Lower leg skin (tissue), 4 donors: ENCODE measurements at regions not wholly inside any gene's neighbourhood (a gene's known extent, or its start where the extent isn't known, plus 50 kb on each side); places are given as distances from the start of the nearest gene placed in this dataset.
"Not testable (repeated sequence)": the region's sequence is repeated elsewhere in the genome, so short reads cannot be mapped to it uniquely, and the experiment has no call there.

Experiments
- DNase-seq, 2 donors: peaks; one replicate each; pipeline ENCODE4 v3.0.0-alpha.2; 2019; ENCODE audit warnings: low spot score in 2 of 2
- H3K4me3 ChIP-seq: fragments of 200-600 bp; sonication (generic); 2 replicates; pipeline ENCODE4 v1.5.1; 2017; ENCODE audit warnings: mild to moderate bottlenecking, low read depth; ENCODE audit not compliant: poor library complexity, severe bottlenecking
- POLR2A ChIP-seq, 2 donors: fragments of 450-650 bp; IDR thresholded peaks; one replicate each; pipeline ENCODE4 v1.6.1; 2016 to 2017; ENCODE audit warnings: antibody characterized with exemption in 2 of 2, mild to moderate bottlenecking in 1 of 2, moderate library complexity in 1 of 2
- WGBS, 2 donors: methylation state at CpG; one replicate each; pipeline ENCODE4 v1.1.5; 2018; 5-methylcytosine and 5-hydroxymethylcytosine counted together
- intact Hi-C: fragments of 100-400 bp; cut with DNase I; formaldehyde crosslinking; loops from one replicate; pipeline ENCODE4 v1.15.0; 2023; ENCODE audit warnings: low total_unique reads
- TF ChIP-seq, protein P1 (sequence below), 3 donors: fragments of 450-650 bp; IDR thresholded peaks; one replicate each; pipeline ENCODE4 v1.5.1; 2016; ENCODE audit warnings: antibody characterized with exemption in 3 of 3, mild to moderate bottlenecking in 3 of 3, moderate library complexity in 2 of 3

DNA sequence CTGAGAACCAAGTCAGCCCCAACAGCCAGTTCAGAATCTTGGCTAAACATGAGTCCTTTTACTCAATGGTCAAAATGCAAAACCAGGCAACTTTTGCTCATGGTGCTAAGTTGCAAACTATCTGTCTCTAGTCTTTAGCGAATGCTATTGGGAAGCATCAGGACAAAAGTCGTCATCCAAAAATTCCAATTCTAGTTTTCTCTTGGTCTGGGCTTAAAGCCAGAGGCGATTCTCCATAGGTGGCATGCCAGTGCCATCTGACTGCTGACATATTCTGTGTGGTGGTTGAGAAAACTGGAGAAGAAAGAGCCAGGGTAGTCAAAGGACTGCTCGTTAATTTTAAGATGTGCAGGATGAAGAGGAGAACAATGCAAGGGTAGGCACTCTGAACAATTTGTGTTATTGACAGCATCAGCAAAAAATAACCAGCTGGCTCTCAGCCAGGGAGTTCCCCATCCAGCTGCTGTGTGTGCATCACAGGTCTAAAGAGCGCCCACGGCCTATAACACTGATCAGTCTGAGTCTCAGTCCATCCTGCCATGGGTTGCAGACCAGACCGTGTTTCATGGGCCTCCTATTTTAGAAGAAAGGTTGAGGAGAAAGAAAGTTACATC, 313.6 kb downstream of the ALDH8A1 start:
- intact Hi-C loops = no loop called here
- TF ChIP-seq, protein P1, sequence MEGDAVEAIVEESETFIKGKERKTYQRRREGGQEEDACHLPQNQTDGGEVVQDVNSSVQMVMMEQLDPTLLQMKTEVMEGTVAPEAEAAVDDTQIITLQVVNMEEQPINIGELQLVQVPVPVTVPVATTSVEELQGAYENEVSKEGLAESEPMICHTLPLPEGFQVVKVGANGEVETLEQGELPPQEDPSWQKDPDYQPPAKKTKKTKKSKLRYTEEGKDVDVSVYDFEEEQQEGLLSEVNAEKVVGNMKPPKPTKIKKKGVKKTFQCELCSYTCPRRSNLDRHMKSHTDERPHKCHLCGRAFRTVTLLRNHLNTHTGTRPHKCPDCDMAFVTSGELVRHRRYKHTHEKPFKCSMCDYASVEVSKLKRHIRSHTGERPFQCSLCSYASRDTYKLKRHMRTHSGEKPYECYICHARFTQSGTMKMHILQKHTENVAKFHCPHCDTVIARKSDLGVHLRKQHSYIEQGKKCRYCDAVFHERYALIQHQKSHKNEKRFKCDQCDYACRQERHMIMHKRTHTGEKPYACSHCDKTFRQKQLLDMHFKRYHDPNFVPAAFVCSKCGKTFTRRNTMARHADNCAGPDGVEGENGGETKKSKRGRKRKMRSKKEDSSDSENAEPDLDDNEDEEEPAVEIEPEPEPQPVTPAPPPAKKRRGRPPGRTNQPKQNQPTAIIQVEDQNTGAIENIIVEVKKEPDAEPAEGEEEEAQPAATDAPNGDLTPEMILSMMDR (IDR thresholded peaks at IDR 0.05) = no peak
- no peak for TF ChIP-seq POLR2A (IDR thresholded peaks at IDR 0.05)
- WGBS, 2 donors = 73 to 78% methylated on average over 7 of the region's 7 CpGs
- no peak overlapping the region for H3K4me3 ChIP-seq
- DNase-seq = no peak

DNA sequence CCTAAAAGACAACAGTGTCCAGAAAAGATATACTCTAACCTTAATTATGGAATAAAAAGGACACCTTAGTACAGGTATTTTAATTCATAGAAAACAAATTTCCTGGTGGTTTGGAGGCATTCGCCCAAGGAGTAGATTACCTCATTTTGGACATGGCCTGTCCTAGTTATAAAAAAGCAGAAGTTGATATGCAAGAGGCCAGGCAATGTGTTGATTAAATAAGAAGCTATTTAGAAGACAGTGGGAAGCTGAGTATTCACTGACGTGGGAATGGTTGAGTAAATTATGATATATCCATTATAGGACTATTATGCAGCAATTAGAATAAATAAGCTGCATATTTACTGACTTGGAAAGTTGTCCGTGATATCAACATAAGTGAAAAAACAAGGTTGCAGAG, 314.9 kb downstream of the ALDH8A1 start:
- intact Hi-C loops = no loop called here
- DNase-seq = no peak
- TF ChIP-seq, protein P1 (IDR thresholded peaks at IDR 0.05) = no peak
- no peak for TF ChIP-seq POLR2A (IDR thresholded peaks at IDR 0.05)
- H3K4me3 ChIP-seq = no peak overlapping the region
- 90 to 92% methylated on average over 3 of the region's 3 CpGs for WGBS, 2 donors

DNA sequence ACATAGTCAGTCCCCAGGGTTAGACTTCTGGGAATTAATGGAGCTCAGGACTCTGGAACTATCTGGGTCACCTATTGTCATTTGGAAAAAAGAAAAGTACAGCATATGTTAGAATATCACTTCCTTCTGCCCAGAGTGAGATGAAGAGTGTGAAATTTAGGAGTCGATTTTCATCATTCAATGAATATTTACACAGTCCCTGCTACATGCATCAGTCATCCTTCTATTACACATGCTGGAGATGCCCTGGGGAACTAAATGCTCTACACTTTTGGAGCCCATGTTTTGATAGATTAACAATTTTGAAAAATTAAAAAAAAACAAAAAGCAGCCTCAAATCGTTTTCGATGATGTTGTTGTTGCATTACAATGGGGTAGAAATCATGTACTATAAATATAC, 315.4 kb downstream of the ALDH8A1 start:
- DNase-seq = no peak
- no peak overlapping the region for H3K4me3 ChIP-seq
- TF ChIP-seq POLR2A (IDR thresholded peaks at IDR 0.05) = no peak
- TF ChIP-seq, protein P1 (IDR thresholded peaks at IDR 0.05) = no peak
- WGBS, 2 donors = 86 to 87% methylated on average over 3 of the region's 3 CpGs
- intact Hi-C loops = no loop called here

DNA sequence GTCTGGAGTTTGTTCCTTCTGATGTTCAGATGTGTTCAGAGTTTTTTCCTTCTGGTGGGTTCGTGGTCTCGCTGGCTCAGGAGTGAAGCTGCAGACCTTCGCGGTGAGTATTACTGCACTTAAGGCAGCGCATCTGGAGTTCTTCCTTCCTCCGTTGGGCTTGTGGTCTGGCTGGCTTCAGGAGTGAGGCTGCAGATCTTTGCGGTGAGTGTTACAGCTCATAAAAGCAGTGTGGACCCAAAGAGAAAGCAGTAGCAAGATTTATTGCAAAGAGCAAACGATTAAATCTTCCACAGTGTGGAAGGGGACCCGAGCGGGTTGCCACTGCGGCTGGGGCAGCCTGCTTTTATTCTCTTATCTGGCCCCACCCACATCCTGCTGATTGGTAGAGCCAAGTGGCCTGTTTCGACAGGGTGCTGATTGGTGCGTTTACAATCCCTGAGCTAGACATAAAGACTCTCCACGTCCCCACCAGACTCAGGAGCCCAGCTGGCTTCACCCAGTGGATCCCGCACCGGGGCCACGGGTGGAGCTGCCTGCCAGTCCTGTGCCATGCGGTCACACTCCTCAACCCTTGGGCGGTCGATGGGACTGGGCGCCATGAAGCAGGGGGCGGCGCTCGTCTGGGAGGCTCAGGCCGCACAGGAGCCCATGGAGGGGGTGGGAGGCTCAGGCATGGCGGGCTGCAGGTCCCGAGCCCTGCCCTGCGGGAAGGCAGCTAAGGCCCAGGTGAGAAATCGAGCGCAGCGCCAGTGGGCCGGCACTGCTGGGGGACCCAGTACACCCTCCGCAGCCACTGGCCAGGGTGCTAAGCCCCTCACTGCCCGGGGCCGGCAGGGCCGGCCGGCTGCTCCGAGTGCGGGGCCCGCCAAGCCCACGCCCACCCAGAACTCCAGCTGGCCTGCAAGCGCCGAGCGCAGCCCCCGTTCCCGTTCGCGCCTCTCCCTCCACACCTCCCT, 315.3 kb upstream of the SGK1 start:
- 86 to 87% methylated on average over 35 to 42 of the region's 48 CpGs for WGBS, 2 donors
- intact Hi-C loops, DNase-seq, H3K4me3 ChIP-seq: not testable (repeated sequence)

DNA sequence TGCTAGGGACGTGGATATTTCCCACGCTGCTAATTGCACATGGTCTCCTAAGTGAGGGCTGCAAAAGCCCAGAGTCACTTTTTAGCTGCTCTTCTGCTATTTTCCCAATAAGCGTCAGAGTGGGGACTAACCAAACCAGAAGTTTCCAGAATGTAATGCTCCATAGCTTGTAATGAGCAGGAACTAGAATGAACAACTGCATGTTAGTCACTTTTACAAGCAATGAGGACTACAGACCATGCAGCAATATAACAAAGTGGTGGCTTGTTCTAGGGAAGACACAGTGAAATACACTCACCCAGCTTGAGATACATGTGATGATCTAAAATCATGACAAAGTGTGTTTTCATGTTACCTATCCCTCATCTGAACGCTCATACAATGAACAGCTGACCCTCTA, 314.1 kb upstream of the SGK1 start:
- TF ChIP-seq, protein P1 (IDR thresholded peaks at IDR 0.05) = no peak
- TF ChIP-seq POLR2A (IDR thresholded peaks at IDR 0.05) = no peak
- intact Hi-C loops = no loop called here
- 86 to 89% methylated on average over 4 of the region's 4 CpGs for WGBS, 2 donors
- no peak for DNase-seq
- no peak overlapping the region for H3K4me3 ChIP-seq

DNA sequence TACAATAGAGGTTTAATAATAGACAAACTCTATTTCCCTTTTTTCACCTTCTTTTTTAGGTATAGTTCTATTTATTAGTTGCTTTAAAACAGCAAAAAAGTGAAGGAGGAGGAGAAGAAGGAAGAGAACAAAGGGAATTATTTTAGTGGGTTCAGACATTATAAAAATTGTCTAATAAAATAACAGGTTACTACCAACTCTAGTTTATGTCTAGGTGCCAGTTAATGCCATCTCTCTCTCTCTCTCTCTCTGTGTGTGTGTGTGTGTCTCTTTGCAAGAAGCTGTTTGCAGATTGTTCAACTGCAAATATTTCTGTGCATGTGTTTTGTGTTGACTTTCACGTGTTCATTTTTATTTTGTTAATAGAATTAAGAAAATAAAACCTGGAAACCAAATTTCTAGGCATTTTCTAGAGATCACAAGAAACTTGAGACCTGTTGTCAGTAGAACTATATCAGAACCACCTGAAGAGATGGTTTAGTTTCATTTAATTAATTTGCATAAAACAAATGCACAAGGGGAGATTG, 313.5 kb upstream of the SGK1 start:
- no peak overlapping the region for H3K4me3 ChIP-seq
- 59 to 64% methylated on average over 1 of the region's 1 CpG for WGBS, 2 donors
- no peak for DNase-seq
- intact Hi-C loops = no loop called here
- no peak for TF ChIP-seq POLR2A (IDR thresholded peaks at IDR 0.05)
- TF ChIP-seq, protein P1 (IDR thresholded peaks at IDR 0.05) = no peak
